ENCODE measurements at regions not wholly inside any gene's neighbourhood (a gene's known extent, or its start where the extent isn't known, plus 50 kb on each side); places are given as distances from the start of the nearest gene placed in this dataset.

- no peak overlapping the region for H2AFZ ChIP-seq (ENCODE audit: low read length)
- H2BK5ac ChIP-seq (ENCODE audit: insufficient read length, low read length) = no peak overlapping the region
- H3K14ac ChIP-seq (ENCODE audit: insufficient read depth, low read length) = no peak overlapping the region
- H4K5ac ChIP-seq (ENCODE audit: insufficient read length, low read depth, low read length) = no peak overlapping the region
- no peak overlapping the region for H2BK12ac ChIP-seq (ENCODE audit: insufficient read length, low read depth, low read length)
- no CpG with 5 or more reads among the region's 1 CpG for whole genome bisulfite sequencing (ENCODE audit: extremely low coverage, insufficient read length, low lambda C conversion rate)
- Mint-ChIP-seq H3K27me3 (ENCODE audit: low read depth) (no peaks in the 10 kb centered on the region), H3K4me1 (no peaks in the 10 kb centered on the region), H3K9me3 (no peaks in the 10 kb centered on the region), H3K36me3 (ENCODE audit: insufficient read depth in 1 of 3, low read depth in 3 of 3) (no peaks in the 10 kb centered on the region), H3K4me3 (no peak overlapping the region), H3K27ac (no peak overlapping the region)
- H3K23ac ChIP-seq (ENCODE audit: insufficient read length, low read depth, low read length) = no peak overlapping the region
- H2BK120ac ChIP-seq (ENCODE audit: low read depth, low read length, poor library complexity, severe bottlenecking) = no peak overlapping the region
- no peak overlapping the region for H4K8ac ChIP-seq (replicated peaks; ENCODE audit: insufficient read length, low read depth, low read length)
- H3K9me3 ChIP-seq (ENCODE audit: control insufficient read depth, low read depth, low read length) = no peaks in the 10 kb centered on the region
- no peak overlapping the region for H3K56ac ChIP-seq (ENCODE audit: insufficient read length, low read depth, low read length)
- no peaks in the 10 kb centered on the region for H3K23me2 ChIP-seq (ENCODE audit: insufficient read length, low read depth, low read length, poor library complexity, severe bottlenecking)
- no peaks in the 10 kb centered on the region for H3K27me3 ChIP-seq (ENCODE audit: insufficient read depth, low read length)
- no peak overlapping the region for H3T11ph ChIP-seq (ENCODE audit: low read length)
- H2BK15ac ChIP-seq (ENCODE audit: low read depth, low read length) = no peak overlapping the region
- no peak overlapping the region for H3K9ac ChIP-seq (ENCODE audit: extremely low read depth, insufficient read length, low read length)
- TF ChIP-seq, protein P1, sequence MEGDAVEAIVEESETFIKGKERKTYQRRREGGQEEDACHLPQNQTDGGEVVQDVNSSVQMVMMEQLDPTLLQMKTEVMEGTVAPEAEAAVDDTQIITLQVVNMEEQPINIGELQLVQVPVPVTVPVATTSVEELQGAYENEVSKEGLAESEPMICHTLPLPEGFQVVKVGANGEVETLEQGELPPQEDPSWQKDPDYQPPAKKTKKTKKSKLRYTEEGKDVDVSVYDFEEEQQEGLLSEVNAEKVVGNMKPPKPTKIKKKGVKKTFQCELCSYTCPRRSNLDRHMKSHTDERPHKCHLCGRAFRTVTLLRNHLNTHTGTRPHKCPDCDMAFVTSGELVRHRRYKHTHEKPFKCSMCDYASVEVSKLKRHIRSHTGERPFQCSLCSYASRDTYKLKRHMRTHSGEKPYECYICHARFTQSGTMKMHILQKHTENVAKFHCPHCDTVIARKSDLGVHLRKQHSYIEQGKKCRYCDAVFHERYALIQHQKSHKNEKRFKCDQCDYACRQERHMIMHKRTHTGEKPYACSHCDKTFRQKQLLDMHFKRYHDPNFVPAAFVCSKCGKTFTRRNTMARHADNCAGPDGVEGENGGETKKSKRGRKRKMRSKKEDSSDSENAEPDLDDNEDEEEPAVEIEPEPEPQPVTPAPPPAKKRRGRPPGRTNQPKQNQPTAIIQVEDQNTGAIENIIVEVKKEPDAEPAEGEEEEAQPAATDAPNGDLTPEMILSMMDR (conservative IDR thresholded peaks at IDR 0.05) = no peak
- H3K79me1 ChIP-seq (ENCODE audit: insufficient read depth, low read depth, low read length, poor library complexity, severe bottlenecking) = no peaks in the 10 kb centered on the region
- H3K4ac ChIP-seq (ENCODE audit: low read depth, low read length) = no peak overlapping the region
- H3K4me1 ChIP-seq (ENCODE audit: insufficient read depth, low read length) = no peaks in the 10 kb centered on the region
- H2BK20ac ChIP-seq (ENCODE audit: low read depth, low read length, poor library complexity, severe bottlenecking) = no peak overlapping the region
- no peak for DNase-seq
- H3K27ac ChIP-seq (ENCODE audit: insufficient read length, low read depth, low read length) = no peak overlapping the region
- H2AK5ac ChIP-seq (ENCODE audit: insufficient read length, low read length) = no peak overlapping the region
- no peak overlapping the region for H4K91ac ChIP-seq (ENCODE audit: insufficient read length, low read depth, low read length)
- H3K4me2 ChIP-seq (ENCODE audit: insufficient read depth, insufficient read length, low read length) = no peak overlapping the region
- H4K20me1 ChIP-seq (ENCODE audit: control insufficient read depth, insufficient read depth, insufficient read length) = no peaks in the 10 kb centered on the region
- no peaks in the 10 kb centered on the region for H3K79me2 ChIP-seq (ENCODE audit: insufficient read depth, low read length)
- no peak overlapping the region for H3K18ac ChIP-seq (ENCODE audit: insufficient read length, low read depth, low read length)
These were observed 66.6 kb upstream of the ARHGAP24 start for GRCh38 chr4:85408301-85408700.

Data from H9 (cell line).